ENCODE measurements at regions not wholly inside any gene's neighbourhood (a gene's known extent, or its start where the extent isn't known, plus 50 kb on each side); places are given as distances from the start of the nearest gene placed in this dataset.

GRCh38 chr14:34931206-34931605 is 51.6 kb upstream of the SRP54 start:
- DNase-seq (ENCODE audit: low spot score), result no peak
- TF ChIP-seq CTCF (IDR thresholded peaks at IDR 0.05; ENCODE audit: extremely low read depth, missing control alignments), result no peak

GRCh38 chr14:34930591-34931091 is 52.2 kb upstream of the SRP54 start:
- peak; percentile 44 for DNase-seq (ENCODE audit: low spot score)
- TF ChIP-seq CTCF (IDR thresholded peaks at IDR 0.05; ENCODE audit: extremely low read depth, missing control alignments), result no peak

- no peak for TF ChIP-seq CTCF (IDR thresholded peaks at IDR 0.05; ENCODE audit: extremely low read depth, missing control alignments)
- DNase-seq (ENCODE audit: low spot score), result no peak
Measured at GRCh38 chr14:34926552-34926951, 51.4 kb upstream of the BAZ1A start.
